ENCODE measurements at regions not wholly inside any gene's neighbourhood (a gene's known extent, or its start where the extent isn't known, plus 50 kb on each side); places are given as distances from the start of the nearest gene placed in this dataset.

GRCh38 chr12:126196263-126196662, 1131.0 kb downstream of the AACS start:
- no peak for DNase-seq (ENCODE audit: low read depth)

- DNase-seq (ENCODE audit: low read depth), result no peak
Measured at GRCh38 chr12:126198516-126198915, 1133.3 kb downstream of the AACS start.

- no peak for DNase-seq (ENCODE audit: low read depth)
Measured at GRCh38 chr12:126198966-126199692, 1133.9 kb downstream of the AACS start.

DNA sequence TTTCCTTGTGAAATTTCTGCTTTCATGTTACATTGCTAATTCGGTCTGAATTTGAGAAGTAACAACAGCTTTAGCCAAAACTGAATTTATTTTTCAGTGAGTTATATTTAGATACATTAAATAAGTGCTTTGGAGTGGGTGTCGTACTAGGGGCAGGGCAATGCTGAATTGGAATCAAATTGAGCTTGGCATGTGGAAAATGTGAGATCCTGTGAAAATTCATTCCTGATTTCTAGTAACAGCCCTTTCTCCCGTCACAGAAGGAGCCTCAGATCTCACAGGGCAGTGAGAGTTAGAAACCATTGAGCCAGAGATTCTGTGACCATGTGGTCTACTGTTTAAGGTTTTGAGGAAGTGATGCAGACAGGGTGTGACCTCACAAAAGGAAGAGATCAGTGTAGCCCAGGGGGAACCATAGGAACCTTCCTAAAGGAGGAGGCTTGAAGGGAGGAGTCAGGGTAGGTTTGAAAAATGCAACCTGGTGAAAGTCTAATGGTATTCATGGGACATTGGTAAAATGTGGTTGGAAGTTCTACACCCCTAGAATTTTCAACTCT, 1136.8 kb downstream of the AACS start:
- DNase-seq (ENCODE audit: low read depth), result no peak

DNA sequence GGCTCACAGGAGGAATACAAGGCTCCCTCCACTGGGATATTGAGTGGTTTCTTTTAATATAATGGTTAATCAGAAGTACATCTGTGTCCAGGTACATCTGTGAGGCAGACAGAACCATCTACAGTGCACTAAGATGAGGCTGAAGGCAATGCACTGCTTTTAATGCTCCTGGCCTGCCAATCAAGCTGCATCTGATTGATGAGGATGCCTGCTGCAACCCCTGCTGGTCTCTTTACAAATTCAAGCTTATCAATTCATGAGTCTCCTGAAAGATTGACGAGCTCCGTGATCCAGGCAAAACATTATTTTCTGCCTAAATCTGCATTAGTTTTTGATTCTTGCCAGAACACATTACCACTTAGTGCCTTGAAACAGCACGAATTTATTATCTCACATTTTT, 1139.1 kb downstream of the AACS start:
- DNase-seq (ENCODE audit: low read depth), result no peak

DNA sequence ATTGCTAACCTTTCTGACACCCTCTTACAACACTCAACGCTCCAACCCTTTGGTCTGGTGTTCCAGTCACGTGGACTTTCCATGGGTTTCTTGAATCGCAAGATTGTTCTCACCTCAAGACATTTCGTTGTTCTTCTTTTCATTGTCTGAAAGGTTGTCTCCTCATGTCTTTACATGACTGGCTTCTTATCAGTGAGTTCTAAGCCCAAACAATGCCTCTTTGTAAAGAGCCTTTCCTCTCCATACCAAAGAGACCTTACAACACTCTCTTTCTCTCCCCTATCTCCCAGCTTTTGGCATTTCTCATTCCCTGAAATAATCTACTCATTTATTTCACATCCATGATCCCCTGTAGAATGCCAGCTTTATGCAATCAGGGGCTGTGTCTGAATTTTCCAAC, 1144.8 kb downstream of the AACS start:
- no peak for DNase-seq (ENCODE audit: low read depth)

DNA sequence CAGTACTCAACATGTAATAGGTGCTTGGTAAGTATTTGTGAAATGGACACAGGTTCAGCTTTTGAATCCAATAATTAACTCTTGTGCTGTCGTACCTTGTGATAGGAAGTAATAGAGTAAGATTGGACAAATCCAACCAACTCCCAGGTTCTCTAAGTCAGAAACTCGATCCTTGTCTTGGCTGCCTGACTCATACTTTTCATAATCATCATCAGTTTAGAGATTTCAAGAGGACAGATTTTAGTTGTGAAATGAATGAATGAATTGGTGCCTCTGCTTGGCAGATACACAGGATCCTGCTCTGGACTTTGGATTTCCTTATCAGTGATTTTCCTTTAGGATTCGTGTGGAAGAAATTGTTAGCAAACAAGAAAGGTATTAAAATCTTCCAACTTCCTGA, 1145.2 kb downstream of the AACS start:
- no peak for DNase-seq (ENCODE audit: low read depth)

DNA sequence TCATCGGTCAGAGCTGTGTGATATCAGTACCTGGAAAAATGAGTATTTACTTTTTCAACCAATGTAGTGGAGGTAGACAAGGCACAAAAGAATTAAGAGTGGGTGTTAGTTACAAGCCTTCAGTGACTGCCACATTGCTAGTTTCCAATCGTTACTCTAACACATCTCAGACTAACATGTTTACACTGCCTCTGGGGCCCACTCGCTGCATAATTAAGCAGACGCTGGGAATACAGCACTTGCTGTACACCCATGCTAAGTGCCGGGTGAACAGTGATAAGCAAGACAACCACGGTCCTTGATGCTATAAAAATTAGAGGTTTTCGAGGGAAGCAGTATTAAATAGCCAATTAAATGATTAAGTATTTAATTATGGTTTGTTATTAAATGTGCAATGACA, 1147.6 kb downstream of the AACS start:
- no peak for DNase-seq (ENCODE audit: low read depth)

- DNase-seq (ENCODE audit: low read depth), result no peak
Measured at GRCh38 chr12:126218697-126219096, 1153.5 kb downstream of the AACS start.

- no peak for DNase-seq (ENCODE audit: low read depth)
Measured at GRCh38 chr12:126219139-126219538, 1153.9 kb downstream of the AACS start.

- DNase-seq (ENCODE audit: low read depth), result no peak
Measured at GRCh38 chr12:126219654-126220279, 1154.5 kb downstream of the AACS start.

DNA sequence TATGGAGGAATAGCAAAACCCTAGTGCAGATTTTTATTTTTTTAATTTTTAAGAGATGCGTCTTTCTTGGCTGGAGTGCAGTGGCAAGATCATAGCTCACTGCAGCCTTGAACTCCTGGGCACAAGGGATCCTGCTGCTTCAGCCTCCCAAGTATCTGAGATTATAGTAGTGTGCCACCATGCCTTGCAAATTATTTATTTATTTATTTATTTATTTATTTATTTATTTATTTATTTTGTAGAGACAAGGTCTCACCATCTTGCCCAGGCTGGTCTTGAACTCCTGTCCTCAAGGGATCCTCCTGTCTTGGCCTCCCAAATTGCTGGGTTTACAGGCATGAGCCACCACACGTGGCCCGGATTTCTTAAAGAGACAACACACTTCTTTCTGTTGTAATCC, 1158.8 kb downstream of the AACS start:
- no peak for DNase-seq (ENCODE audit: low read depth)

DNA sequence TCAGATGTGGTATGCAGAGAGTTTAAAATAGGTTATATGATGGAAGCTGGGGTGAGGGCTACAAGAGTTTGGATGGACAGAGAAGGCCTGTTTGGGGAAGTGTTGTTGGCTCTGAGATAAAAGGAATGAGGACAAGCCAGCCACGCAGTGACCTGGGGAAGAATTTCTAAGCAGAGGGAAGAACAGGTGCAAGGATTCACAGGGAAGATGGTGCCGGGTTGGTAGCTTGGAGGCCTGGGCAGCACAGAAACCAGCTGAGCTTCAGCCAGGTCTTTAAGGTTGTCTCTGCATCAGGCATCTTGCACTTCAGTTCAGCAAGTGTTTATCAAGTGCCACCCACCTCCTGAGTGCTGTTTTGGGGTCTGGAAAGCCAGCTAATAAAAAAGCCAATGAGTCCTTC, 1163.7 kb downstream of the AACS start:
- DNase-seq (ENCODE audit: low read depth), result no peak

- DNase-seq (ENCODE audit: low read depth), result no peak
Measured at GRCh38 chr12:126232711-126233110, 1167.5 kb downstream of the AACS start.

DNA sequence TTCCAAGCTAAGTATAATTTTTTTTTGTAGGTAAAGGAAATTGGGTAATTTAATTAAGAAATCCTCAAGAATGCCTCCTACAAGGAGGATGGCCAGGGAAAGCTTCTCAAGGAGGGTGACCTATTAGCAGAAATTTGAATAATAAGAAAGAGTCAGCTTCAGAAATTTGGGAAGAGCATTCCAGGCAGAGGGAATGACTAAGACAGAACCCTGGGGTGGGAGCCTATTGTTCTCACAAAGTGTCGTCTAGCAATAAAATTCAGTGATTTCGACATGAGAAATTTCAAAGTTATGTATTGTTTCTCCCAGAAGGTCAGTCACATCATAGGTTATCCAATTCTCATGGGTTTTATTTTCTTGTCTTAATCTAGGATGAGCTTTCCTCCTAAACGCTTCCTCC, 1168.4 kb downstream of the AACS start:
- no peak for DNase-seq (ENCODE audit: low read depth)

GRCh38 chr12:126243814-126244440, 1178.7 kb downstream of the AACS start:
- no peak for DNase-seq (ENCODE audit: low read depth)

- no peak for DNase-seq (ENCODE audit: low read depth)
Measured at GRCh38 chr12:126247936-126248335, 1182.7 kb downstream of the AACS start.

GRCh38 chr12:126248871-126249403, 1183.7 kb downstream of the AACS start:
- no peak for DNase-seq (ENCODE audit: low read depth)

DNA sequence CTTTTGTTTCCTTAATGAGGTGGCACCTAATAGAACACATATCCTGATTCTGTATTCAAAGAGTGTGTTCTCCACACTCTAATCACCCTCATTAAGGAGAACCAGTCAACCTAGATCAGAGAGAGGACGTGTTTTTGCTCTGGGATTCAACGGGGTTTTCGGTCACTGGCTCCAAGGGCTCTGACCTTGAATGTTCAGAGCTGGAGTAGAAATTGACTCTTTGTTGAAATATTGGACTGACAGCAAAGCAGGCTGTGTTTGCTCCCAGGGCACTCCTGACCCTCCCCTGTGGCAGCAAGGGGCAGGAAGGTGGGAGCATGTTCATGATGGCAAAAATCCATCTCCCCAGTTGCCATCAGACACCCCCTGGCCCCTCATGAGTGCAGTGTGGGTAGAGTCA, 1193.0 kb downstream of the AACS start:
- DNase-seq (ENCODE audit: low read depth), result no peak

- no peak for DNase-seq (ENCODE audit: low read depth)
Measured at GRCh38 chr12:126262829-126263228, 1197.6 kb downstream of the AACS start.

GRCh38 chr12:126268222-126268621, 1203.0 kb downstream of the AACS start:
- no peak for DNase-seq (ENCODE audit: low read depth)

DNA sequence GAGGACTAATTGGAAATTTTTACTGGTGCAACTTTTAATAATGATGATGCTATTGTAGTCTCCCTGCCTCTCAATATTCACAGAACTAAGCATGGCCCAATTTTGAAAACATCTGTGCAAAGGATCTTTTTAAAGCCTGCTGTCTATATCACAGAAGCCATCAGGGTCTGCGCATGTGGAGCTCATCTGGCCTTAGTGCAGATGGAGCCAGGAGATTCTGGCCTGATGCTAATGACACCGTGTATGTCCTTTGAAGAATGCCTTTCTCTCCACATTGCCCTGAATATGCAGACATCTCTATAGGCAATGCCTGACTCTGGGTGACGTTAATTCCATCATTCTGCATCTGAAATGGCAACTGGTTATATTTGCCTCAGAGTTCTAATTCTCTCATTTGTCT, 1205.9 kb downstream of the AACS start:
- DNase-seq (ENCODE audit: low read depth), result no peak

DNA sequence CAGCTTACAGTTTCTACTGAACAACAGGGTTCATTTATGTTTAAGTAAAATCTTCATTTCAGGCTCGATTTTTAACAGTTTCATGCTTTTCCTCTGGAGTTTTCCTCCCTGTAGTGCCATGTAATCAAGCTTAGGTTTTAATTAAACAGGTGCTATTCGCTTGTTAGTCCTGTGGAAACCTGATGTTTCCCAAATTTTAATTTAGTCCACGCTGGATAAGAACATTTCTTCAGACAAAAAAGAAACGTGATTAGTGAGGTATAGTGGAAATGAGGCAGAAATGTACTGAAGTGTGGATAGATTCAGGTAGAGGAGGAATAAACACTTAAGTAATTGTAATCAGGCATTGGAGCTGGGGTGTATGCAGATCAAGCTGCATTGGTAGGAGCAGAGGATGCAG, 1217.5 kb downstream of the AACS start:
- no peak for DNase-seq (ENCODE audit: low read depth)
